ENCODE measurements at regions not wholly inside any gene's neighbourhood (a gene's known extent, or its start where the extent isn't known, plus 50 kb on each side); places are given as distances from the start of the nearest gene placed in this dataset.

DNA sequence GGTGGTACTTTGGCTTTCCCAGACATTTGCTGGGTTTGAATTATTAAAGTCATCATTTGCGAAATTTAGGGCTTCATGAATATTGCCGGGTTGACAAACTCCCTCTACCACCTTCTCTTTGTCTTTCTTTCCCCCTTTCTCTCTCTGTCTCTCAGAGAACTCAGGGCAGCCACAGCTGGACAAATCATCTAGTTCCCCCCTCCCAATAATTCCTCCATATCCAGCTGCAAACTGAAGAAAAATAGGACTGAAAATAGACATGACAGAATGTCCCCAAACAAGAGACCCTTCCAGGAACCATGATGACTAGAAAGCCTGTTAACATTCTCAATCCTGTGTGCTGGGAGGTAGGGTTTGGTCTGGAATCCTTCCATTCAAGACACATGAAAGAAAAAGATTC, 67.1 kb upstream of the TBX5 start:
- no peak for TF ChIP-seq POLR2A (IDR thresholded peaks at IDR 0.05)
- TF ChIP-seq, protein P1, sequence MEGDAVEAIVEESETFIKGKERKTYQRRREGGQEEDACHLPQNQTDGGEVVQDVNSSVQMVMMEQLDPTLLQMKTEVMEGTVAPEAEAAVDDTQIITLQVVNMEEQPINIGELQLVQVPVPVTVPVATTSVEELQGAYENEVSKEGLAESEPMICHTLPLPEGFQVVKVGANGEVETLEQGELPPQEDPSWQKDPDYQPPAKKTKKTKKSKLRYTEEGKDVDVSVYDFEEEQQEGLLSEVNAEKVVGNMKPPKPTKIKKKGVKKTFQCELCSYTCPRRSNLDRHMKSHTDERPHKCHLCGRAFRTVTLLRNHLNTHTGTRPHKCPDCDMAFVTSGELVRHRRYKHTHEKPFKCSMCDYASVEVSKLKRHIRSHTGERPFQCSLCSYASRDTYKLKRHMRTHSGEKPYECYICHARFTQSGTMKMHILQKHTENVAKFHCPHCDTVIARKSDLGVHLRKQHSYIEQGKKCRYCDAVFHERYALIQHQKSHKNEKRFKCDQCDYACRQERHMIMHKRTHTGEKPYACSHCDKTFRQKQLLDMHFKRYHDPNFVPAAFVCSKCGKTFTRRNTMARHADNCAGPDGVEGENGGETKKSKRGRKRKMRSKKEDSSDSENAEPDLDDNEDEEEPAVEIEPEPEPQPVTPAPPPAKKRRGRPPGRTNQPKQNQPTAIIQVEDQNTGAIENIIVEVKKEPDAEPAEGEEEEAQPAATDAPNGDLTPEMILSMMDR (IDR thresholded peaks at IDR 0.05), result no peak

Measured in right lobe of liver (tissue), 4 donors.